GM19452 (cell line): ENCODE measurements at regions not wholly inside any gene's neighbourhood (a gene's known extent, or its start where the extent isn't known, plus 50 kb on each side); places are given as distances from the start of the nearest gene placed in this dataset.

Experiments
- ATAC-seq: cut with Tn5 transposase; IDR thresholded peaks from one replicate; pipeline ENCODE4 v1.9.1; 2021; ENCODE audit not compliant: unreplicated experiment

DNA sequence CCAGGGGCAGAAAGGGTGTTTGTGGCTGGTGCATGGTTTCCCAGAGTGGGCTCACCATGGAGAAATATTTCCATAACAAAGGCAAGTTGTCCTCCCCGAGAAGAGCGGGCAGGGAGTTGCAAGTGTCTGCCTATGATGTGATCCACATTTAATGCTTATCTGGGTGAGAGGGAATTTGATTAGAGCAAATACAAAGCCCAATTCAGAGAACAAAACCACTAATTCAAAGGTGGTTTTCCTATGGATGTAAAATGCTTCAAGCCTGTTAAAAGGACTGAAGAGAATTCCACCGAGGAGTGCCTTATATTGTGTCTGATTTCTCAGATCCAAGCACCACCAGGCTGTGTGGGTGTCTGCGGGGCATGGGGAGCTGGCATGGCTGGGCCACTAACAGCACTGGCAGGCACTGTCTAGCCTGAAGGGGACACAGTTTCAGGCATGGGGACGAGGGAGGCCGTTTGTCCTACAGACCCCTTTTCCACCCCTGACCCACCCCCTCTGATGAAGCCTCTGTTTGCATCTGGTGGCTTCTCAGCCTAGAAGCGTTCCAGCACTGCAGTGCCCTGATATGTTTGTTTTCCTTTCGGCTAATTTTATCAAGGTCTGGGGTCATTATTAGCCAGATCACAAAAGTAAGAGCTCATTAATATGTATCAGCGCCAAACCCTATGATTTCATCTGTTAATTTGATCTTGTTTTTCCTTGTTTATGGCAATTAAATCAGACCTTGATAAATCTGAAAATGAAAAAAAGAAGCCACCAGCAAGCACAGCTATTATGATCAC lies 357.3 kb downstream of the HRH4 start:
- ATAC-seq: no peak

- ATAC-seq: no peak
Measured at GRCh38 chr18:24818441-24818840, 358.0 kb downstream of the HRH4 start.

- ATAC-seq: no peak
Measured at GRCh38 chr18:24819141-24819890, 358.9 kb downstream of the HRH4 start.

- no peak for ATAC-seq
Measured at GRCh38 chr18:24825397-24825796, 365.0 kb downstream of the HRH4 start.

- no peak for ATAC-seq
Measured at GRCh38 chr18:24826605-24827004, 366.2 kb downstream of the HRH4 start.

- ATAC-seq: no peak
Measured at GRCh38 chr18:24827501-24827900, 367.1 kb downstream of the HRH4 start.

GRCh38 chr18:24831081-24831480 lies 370.6 kb downstream of the HRH4 start:
- no peak for ATAC-seq

- no peak for ATAC-seq
Measured at GRCh38 chr18:24831871-24832665, 371.6 kb downstream of the HRH4 start.

DNA sequence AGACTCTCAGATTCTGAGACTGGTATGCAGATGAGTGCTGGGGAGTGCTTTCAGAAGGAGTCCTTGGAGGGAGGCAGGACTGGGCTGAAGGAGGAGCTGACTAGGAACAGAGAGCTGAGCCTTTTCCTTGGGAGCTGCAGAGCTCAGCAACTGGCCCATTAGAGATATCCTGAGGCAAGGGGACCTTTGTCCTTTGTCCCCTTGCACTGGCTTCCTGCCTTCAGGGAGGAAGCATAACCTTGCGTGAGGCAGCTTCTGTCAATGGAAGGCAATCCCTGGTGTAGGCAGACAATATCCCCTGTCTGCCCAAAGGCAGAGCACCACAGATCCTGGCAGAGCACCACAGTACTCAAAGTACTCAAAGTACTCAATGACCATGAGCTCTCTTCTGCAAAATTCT lies 375.3 kb downstream of the HRH4 start:
- no peak for ATAC-seq

- no peak for ATAC-seq
Measured at GRCh38 chr18:24837066-24837465, 376.6 kb downstream of the HRH4 start.

- ATAC-seq: no peak
Measured at GRCh38 chr18:24840051-24840450, 379.6 kb downstream of the HRH4 start.

- ATAC-seq: no peak
Measured at GRCh38 chr18:24840640-24841039, 380.2 kb downstream of the HRH4 start.

- ATAC-seq: no peak
Measured at GRCh38 chr18:24841536-24841935, 381.1 kb downstream of the HRH4 start.

- ATAC-seq: no peak
Measured at GRCh38 chr18:24843123-24843522, 382.7 kb downstream of the HRH4 start.

DNA sequence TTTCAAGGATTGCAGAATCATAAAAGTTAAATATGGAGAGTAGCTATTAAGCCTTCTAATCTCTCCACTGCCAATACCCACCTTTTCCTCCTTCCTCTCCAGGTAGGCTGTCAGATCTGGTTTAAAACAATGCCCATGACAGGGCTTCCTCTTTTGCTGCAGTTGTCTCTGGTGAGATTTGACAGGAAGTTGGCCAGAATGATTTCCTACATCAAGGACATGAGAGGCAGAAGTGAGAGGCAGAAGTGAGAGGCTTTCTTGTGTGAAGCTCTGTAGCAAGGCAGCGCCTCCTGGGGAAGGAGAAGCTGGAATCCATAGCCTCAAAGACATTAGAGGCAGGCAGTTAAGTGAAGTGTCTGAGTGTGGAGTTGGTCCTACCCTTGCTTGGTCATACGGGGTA lies 385.7 kb downstream of the HRH4 start:
- ATAC-seq: no peak

- no peak for ATAC-seq
Measured at GRCh38 chr18:24850532-24850931, 390.1 kb downstream of the HRH4 start.

DNA sequence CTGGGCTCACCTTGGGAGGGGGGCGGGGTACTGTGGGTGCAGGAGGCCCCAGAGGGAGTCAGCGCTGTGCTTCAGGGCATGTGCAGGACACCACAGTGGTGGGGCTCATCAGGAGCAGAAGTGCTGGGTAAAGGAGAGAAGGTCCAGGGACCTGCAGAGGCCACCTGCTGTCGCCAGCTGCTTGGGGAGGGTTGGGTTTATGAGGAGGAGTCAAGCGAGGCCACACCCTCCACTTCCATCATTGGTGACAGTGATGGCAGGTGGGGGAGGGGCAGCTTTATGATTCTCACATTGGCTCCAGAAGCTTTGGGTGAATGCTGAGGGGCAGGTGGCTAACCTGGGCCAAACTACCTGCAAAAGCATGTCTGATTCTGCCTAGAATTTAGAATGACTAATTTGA lies 392.6 kb downstream of the HRH4 start:
- ATAC-seq: no peak

- ATAC-seq: no peak
Measured at GRCh38 chr18:24860978-24861680, 400.7 kb downstream of the HRH4 start.

GRCh38 chr18:24862201-24862816 lies 401.9 kb downstream of the HRH4 start:
- ATAC-seq: no peak

DNA sequence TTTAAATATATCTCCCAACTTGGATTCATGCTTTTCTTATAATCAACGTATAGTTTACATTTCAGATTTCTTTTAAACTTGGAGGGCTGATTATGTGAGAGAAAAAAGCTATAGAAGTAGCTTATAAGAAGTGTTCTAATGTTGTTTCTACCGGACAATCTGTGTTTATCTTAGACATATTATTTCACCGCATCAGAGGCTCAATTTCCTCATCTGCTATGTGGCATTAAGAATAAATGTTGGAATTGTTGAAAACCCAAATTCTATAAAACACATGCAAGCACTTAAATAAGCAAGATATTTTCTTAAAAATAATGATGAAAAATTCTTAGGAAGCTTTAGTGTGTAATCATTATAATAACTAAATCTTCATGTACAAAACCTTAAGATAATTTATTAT lies 407.9 kb downstream of the HRH4 start:
- no peak for ATAC-seq
